HG02763 (cell line): ENCODE measurements at regions not wholly inside any gene's neighbourhood (a gene's known extent, or its start where the extent isn't known, plus 50 kb on each side); places are given as distances from the start of the nearest gene placed in this dataset.

Experiments
- ATAC-seq: cut with Tn5 transposase; IDR thresholded peaks from one replicate; pipeline ENCODE4 v1.9.1; 2021; ENCODE audit warnings: mild to moderate bottlenecking, moderate library complexity; ENCODE audit not compliant: unreplicated experiment

GRCh38 chr9:26415528-26415927 is 477.1 kb downstream of the CAAP1 start:
- no peak for ATAC-seq

- ATAC-seq = no peak
These were observed 479.0 kb downstream of the CAAP1 start for GRCh38 chr9:26413611-26414010.

GRCh38 chr9:26412446-26412845 is 480.2 kb downstream of the CAAP1 start:
- ATAC-seq = no peak

GRCh38 chr9:26406676-26407075 is 485.9 kb downstream of the CAAP1 start:
- no peak for ATAC-seq

GRCh38 chr9:26399556-26399955 is 493.0 kb downstream of the CAAP1 start:
- no peak for ATAC-seq

GRCh38 chr9:26394025-26394424 is 498.6 kb downstream of the CAAP1 start:
- ATAC-seq = no peak

GRCh38 chr9:26392639-26393038 is 500.0 kb downstream of the CAAP1 start:
- ATAC-seq = no peak

GRCh38 chr9:26391036-26391435 is 501.6 kb downstream of the CAAP1 start:
- no peak for ATAC-seq

- no peak for ATAC-seq
These were observed 517.2 kb downstream of the CAAP1 start for GRCh38 chr9:26375448-26375847.

GRCh38 chr9:26373616-26374015 is 519.0 kb downstream of the CAAP1 start:
- no peak for ATAC-seq

- no peak for ATAC-seq
These were observed 521.4 kb downstream of the CAAP1 start for GRCh38 chr9:26371236-26371635.

- ATAC-seq = no peak
These were observed 523.5 kb downstream of the CAAP1 start for GRCh38 chr9:26369093-26369492.

GRCh38 chr9:26368241-26368640 is 524.4 kb downstream of the CAAP1 start:
- no peak for ATAC-seq

- no peak for ATAC-seq
These were observed 531.6 kb downstream of the CAAP1 start for GRCh38 chr9:26361010-26361409.

GRCh38 chr9:26358836-26359235 is 533.8 kb downstream of the CAAP1 start:
- ATAC-seq = no peak

GRCh38 chr9:26357803-26358344 is 534.7 kb downstream of the CAAP1 start:
- ATAC-seq = no peak

- no peak for ATAC-seq
These were observed 536.1 kb downstream of the CAAP1 start for GRCh38 chr9:26356491-26356890.

- no peak for ATAC-seq
These were observed 545.6 kb downstream of the CAAP1 start for GRCh38 chr9:26346942-26347477.

GRCh38 chr9:26341545-26341944 is 551.1 kb downstream of the CAAP1 start:
- ATAC-seq = no peak

- no peak for ATAC-seq
These were observed 552.8 kb downstream of the CAAP1 start for GRCh38 chr9:26339796-26340195.

- ATAC-seq = no peak
These were observed 557.5 kb downstream of the CAAP1 start for GRCh38 chr9:26335116-26335515.

- no peak for ATAC-seq
These were observed 557.9 kb downstream of the CAAP1 start for GRCh38 chr9:26334706-26335105.

GRCh38 chr9:26331223-26331622 is 561.4 kb downstream of the CAAP1 start:
- no peak for ATAC-seq
